ENCODE measurements at regions not wholly inside any gene's neighbourhood (a gene's known extent, or its start where the extent isn't known, plus 50 kb on each side); places are given as distances from the start of the nearest gene placed in this dataset.
"Not testable (repeated sequence)": the region's sequence is repeated elsewhere in the genome, so short reads cannot be mapped to it uniquely, and the experiment has no call there.

DNA sequence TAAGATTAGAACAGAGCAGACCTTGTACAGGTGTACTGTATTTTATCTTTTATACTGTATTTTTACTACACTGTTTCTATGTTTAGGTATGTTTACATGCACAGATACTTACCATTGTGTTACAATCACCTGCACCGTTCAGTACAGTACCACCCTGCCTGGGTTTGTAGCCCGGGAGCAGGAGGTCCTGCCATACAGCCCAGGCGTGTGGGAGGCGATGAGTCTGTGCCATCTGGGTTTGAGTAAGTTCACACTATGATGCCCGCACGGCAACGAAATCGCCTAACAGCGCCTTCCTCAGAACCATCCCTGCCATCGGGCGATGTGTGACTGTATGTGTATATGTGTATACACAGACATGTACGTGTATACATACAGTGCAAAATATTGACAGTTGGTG is 157.1 kb upstream of the FOXD4L5 start:
- not testable (repeated sequence) for TF ChIP-seq POLR2A (IDR thresholded peaks at IDR 0.05; ENCODE audit: low read length); GATA1 (IDR thresholded peaks at IDR 0.05; ENCODE audit: low read depth, low read length)
